ENCODE measurements at regions not wholly inside any gene's neighbourhood (a gene's known extent, or its start where the extent isn't known, plus 50 kb on each side); places are given as distances from the start of the nearest gene placed in this dataset.

GRCh38 chr12:60992087-60992486 is 1268.1 kb upstream of the USP15 start:
- Mint-ChIP-seq H3K4me3 (no peak overlapping the region), H3K4me1 (ENCODE audit: low read depth) (no peaks in the 10 kb centered on the region)

GRCh38 chr12:60995256-60995825 is 1264.9 kb upstream of the USP15 start:
- no peaks in the 10 kb centered on the region for H3K4me1 Mint-ChIP-seq (ENCODE audit: low read depth)
- H3K27ac Mint-ChIP-seq, result no peak overlapping the region
- no peak overlapping the region for H3K4me3 Mint-ChIP-seq
- no peaks in the 10 kb centered on the region for H3K36me3 Mint-ChIP-seq
- peaks cover 5% of the 10 kb centered on the region for H3K9me3 Mint-ChIP-seq (ENCODE audit: low read depth)
- no peaks in the 10 kb centered on the region for H3K27me3 Mint-ChIP-seq

More at GRCh38 chr12:60992087-60992486, 1268.1 kb upstream of the USP15 start:
- no peak overlapping the region for H3K27ac Mint-ChIP-seq
- no peaks in the 10 kb centered on the region for H3K9me3 Mint-ChIP-seq (ENCODE audit: low read depth)
- no peaks in the 10 kb centered on the region for H3K27me3 Mint-ChIP-seq
- H3K36me3 Mint-ChIP-seq, result no peaks in the 10 kb centered on the region

GRCh38 chr12:60997869-60998378 is 1262.3 kb upstream of the USP15 start:
- Mint-ChIP-seq H3K4me1 (ENCODE audit: low read depth) (no peaks in the 10 kb centered on the region), H3K27me3 (no peaks in the 10 kb centered on the region), H3K36me3 (no peaks in the 10 kb centered on the region), H3K4me3 (no peak overlapping the region), H3K27ac (no peak overlapping the region), H3K9me3 (ENCODE audit: low read depth) (peaks cover 5% of the 10 kb centered on the region)

GRCh38 chr12:61009192-61009591 is 1251.0 kb upstream of the USP15 start:
- Mint-ChIP-seq H3K27me3 (no peaks in the 10 kb centered on the region), H3K4me1 (ENCODE audit: low read depth) (no peaks in the 10 kb centered on the region), H3K27ac (no peak overlapping the region), H3K4me3 (no peak overlapping the region), H3K9me3 (ENCODE audit: low read depth) (no peaks in the 10 kb centered on the region), H3K36me3 (no peaks in the 10 kb centered on the region)

GRCh38 chr12:61011767-61012423 is 1248.3 kb upstream of the USP15 start:
- no peak overlapping the region for H3K27ac Mint-ChIP-seq
- H3K36me3 Mint-ChIP-seq, result no peaks in the 10 kb centered on the region
- H3K9me3 Mint-ChIP-seq (ENCODE audit: low read depth), result peaks cover 4% of the 10 kb centered on the region
- H3K27me3 Mint-ChIP-seq, result no peaks in the 10 kb centered on the region
- no peak overlapping the region for H3K4me3 Mint-ChIP-seq
- no peaks in the 10 kb centered on the region for H3K4me1 Mint-ChIP-seq (ENCODE audit: low read depth)

- H3K4me1 Mint-ChIP-seq (ENCODE audit: low read depth), result no peaks in the 10 kb centered on the region
- no peak overlapping the region for H3K27ac Mint-ChIP-seq
- H3K9me3 Mint-ChIP-seq (ENCODE audit: low read depth), result peaks cover 21% of the 10 kb centered on the region
- no peaks in the 10 kb centered on the region for H3K27me3 Mint-ChIP-seq
- no peaks in the 10 kb centered on the region for H3K36me3 Mint-ChIP-seq
- no peak overlapping the region for H3K4me3 Mint-ChIP-seq
These were observed 1241.6 kb upstream of the USP15 start for GRCh38 chr12:61018571-61018970.

GRCh38 chr12:61023231-61023630 is 1237.0 kb upstream of the USP15 start:
- H3K9me3 Mint-ChIP-seq (ENCODE audit: low read depth), result peaks cover 13% of the 10 kb centered on the region
- no peaks in the 10 kb centered on the region for H3K4me1 Mint-ChIP-seq (ENCODE audit: low read depth)
- H3K36me3 Mint-ChIP-seq, result no peaks in the 10 kb centered on the region
- H3K27ac Mint-ChIP-seq, result no peak overlapping the region
- H3K4me3 Mint-ChIP-seq, result no peak overlapping the region
- H3K27me3 Mint-ChIP-seq, result no peaks in the 10 kb centered on the region

- Mint-ChIP-seq H3K4me1 (ENCODE audit: low read depth) (no peaks in the 10 kb centered on the region), H3K27me3 (no peaks in the 10 kb centered on the region), H3K36me3 (no peaks in the 10 kb centered on the region), H3K27ac (no peak overlapping the region), H3K9me3 (ENCODE audit: low read depth) (no peaks in the 10 kb centered on the region), H3K4me3 (no peak overlapping the region)
These were observed 1230.7 kb upstream of the USP15 start for GRCh38 chr12:61029516-61029915.

GRCh38 chr12:61037792-61038191 is 1222.4 kb upstream of the USP15 start:
- Mint-ChIP-seq H3K9me3 (ENCODE audit: low read depth) (no peaks in the 10 kb centered on the region), H3K4me3 (no peak overlapping the region), H3K4me1 (ENCODE audit: low read depth) (no peaks in the 10 kb centered on the region), H3K36me3 (no peaks in the 10 kb centered on the region), H3K27me3 (no peaks in the 10 kb centered on the region), H3K27ac (no peak overlapping the region)

GRCh38 chr12:61043838-61044237 is 1216.4 kb upstream of the USP15 start:
- H3K4me1 Mint-ChIP-seq (ENCODE audit: low read depth), result no peaks in the 10 kb centered on the region
- no peaks in the 10 kb centered on the region for H3K27me3 Mint-ChIP-seq
- H3K27ac Mint-ChIP-seq, result no peak overlapping the region
- peaks cover 4% of the 10 kb centered on the region for H3K9me3 Mint-ChIP-seq (ENCODE audit: low read depth)
- no peak overlapping the region for H3K4me3 Mint-ChIP-seq
- H3K36me3 Mint-ChIP-seq, result no peaks in the 10 kb centered on the region

- Mint-ChIP-seq H3K9me3 (ENCODE audit: low read depth) (peaks cover 4% of the 10 kb centered on the region), H3K4me3 (no peak overlapping the region)
These were observed 1215.4 kb upstream of the USP15 start for GRCh38 chr12:61044766-61045165.

GRCh38 chr12:61070640-61071414 is 1189.4 kb upstream of the USP15 start:
- no peaks in the 10 kb centered on the region for H3K27me3 Mint-ChIP-seq
- H3K4me3 Mint-ChIP-seq, result no peak overlapping the region
- no peak overlapping the region for H3K27ac Mint-ChIP-seq
- H3K4me1 Mint-ChIP-seq (ENCODE audit: low read depth), result no peaks in the 10 kb centered on the region
- H3K9me3 Mint-ChIP-seq (ENCODE audit: low read depth), result no peaks in the 10 kb centered on the region
- H3K36me3 Mint-ChIP-seq, result no peaks in the 10 kb centered on the region

More at GRCh38 chr12:61044766-61045165, 1215.4 kb upstream of the USP15 start:
- Mint-ChIP-seq H3K4me1 (ENCODE audit: low read depth) (no peaks in the 10 kb centered on the region), H3K36me3 (no peaks in the 10 kb centered on the region), H3K27ac (no peak overlapping the region), H3K27me3 (no peaks in the 10 kb centered on the region)

- Mint-ChIP-seq H3K9me3 (ENCODE audit: low read depth) (no peaks in the 10 kb centered on the region), H3K36me3 (no peaks in the 10 kb centered on the region), H3K4me1 (ENCODE audit: low read depth) (no peaks in the 10 kb centered on the region), H3K4me3 (no peak overlapping the region), H3K27me3 (no peaks in the 10 kb centered on the region), H3K27ac (no peak overlapping the region)
These were observed 1187.5 kb upstream of the USP15 start for GRCh38 chr12:61072717-61073116.

GRCh38 chr12:61095111-61095510 is 1165.1 kb upstream of the USP15 start:
- H3K27ac Mint-ChIP-seq, result no peak overlapping the region
- H3K27me3 Mint-ChIP-seq, result no peaks in the 10 kb centered on the region
- peaks cover 4% of the 10 kb centered on the region for H3K9me3 Mint-ChIP-seq (ENCODE audit: low read depth)
- no peaks in the 10 kb centered on the region for H3K36me3 Mint-ChIP-seq
- H3K4me3 Mint-ChIP-seq, result no peak overlapping the region
- H3K4me1 Mint-ChIP-seq (ENCODE audit: low read depth), result no peaks in the 10 kb centered on the region

GRCh38 chr12:61098031-61098580 is 1162.1 kb upstream of the USP15 start:
- peaks cover 5% of the 10 kb centered on the region for H3K9me3 Mint-ChIP-seq (ENCODE audit: low read depth)
- no peaks in the 10 kb centered on the region for H3K27me3 Mint-ChIP-seq
- H3K36me3 Mint-ChIP-seq, result no peaks in the 10 kb centered on the region
- no peak overlapping the region for H3K27ac Mint-ChIP-seq
- no peaks in the 10 kb centered on the region for H3K4me1 Mint-ChIP-seq (ENCODE audit: low read depth)
- H3K4me3 Mint-ChIP-seq, result no peak overlapping the region

Data from activated naive CD8-positive, alpha-beta T cell (primary cell).